ENCODE measurements at regions not wholly inside any gene's neighbourhood (a gene's known extent, or its start where the extent isn't known, plus 50 kb on each side); places are given as distances from the start of the nearest gene placed in this dataset.
A peak's percentile ranks its signal among the peaks of the same experiment; 100 is the strongest.

- no peaks in the 10 kb centered on the region for H3K27me3 ChIP-seq
- 97 to 99% (median 98%) methylated on average over 2 of the region's 2 CpGs for WGBS, 4 donors
- DNase-seq (no peak), ATAC-seq (no peak)
- H3K27ac ChIP-seq, result no peak overlapping the region
- intact Hi-C loops (cut with DNase I), result no loop called here
- no peak overlapping the region for H3K4me3 ChIP-seq
- peaks cover 0 to 16% (median 4%) of the 10 kb centered on the region in 12 donors for H3K4me1 ChIP-seq
- no peak for TF ChIP-seq POLR2A (IDR thresholded peaks at IDR 0.05)
- TF ChIP-seq CTCF (IDR thresholded peaks at IDR 0.05), result no peak
- H3K36me3 ChIP-seq, result no peaks in the 10 kb centered on the region
- no peaks in the 10 kb centered on the region for H3K9me3 ChIP-seq
Measured at GRCh38 chr2:19753818-19754217, 148.0 kb downstream of the TTC32 start.

DNA sequence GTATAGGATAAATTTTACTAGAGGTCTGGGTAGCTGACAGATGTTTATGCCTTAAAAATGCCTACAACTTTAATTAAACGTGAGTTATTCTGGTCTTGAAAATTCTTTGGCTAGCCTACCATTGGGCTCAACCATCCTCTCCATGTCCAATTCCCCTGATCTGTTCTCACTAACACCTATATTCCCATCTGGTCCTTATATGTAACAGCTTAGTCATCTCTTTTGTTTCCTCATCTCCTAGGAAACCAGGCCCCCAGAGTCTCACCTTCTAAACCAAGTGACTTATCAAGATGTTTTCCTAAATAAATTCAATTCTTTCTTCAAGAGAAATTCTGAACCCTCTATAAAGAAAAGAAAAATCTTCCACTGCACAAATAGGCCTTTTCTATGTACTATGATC is 148.5 kb downstream of the TTC32 start:
- no peak overlapping the region for H3K4me3 ChIP-seq
- no peaks in the 10 kb centered on the region for H3K27me3 ChIP-seq
- TF ChIP-seq POLR2A (IDR thresholded peaks at IDR 0.05), result no peak
- TF ChIP-seq CTCF (IDR thresholded peaks at IDR 0.05), result no peak
- H3K9me3 ChIP-seq, result no peaks in the 10 kb centered on the region
- DNase-seq (no peak), ATAC-seq (no peak)
- 80 to 93% (median 90%) methylated on average over 1 of the region's 1 CpG for WGBS, 4 donors
- H3K27ac ChIP-seq, result no peak overlapping the region
- H3K36me3 ChIP-seq, result no peaks in the 10 kb centered on the region
- peaks cover 0 to 18% (median 4%) of the 10 kb centered on the region in 12 donors for H3K4me1 ChIP-seq
- intact Hi-C loops (cut with DNase I), result no loop called here

GRCh38 chr2:19752500-19752899 is 149.3 kb downstream of the TTC32 start:
- ATAC-seq (peak; percentile 30 to 63 (median 46)), DNase-seq (no peak)
- Histone ChIP-seq H3K27ac (no peak overlapping the region), H3K4me1 (peaks cover 0 to 26% (median 6%) of the 10 kb centered on the region in 12 donors), H3K4me3 (no peak overlapping the region), H3K36me3 (no peaks in the 10 kb centered on the region), H3K9me3 (no peaks in the 10 kb centered on the region), H3K27me3 (no peaks in the 10 kb centered on the region)
- intact Hi-C loops (cut with DNase I), result no loop called here
- 36 to 43% (median 41%) methylated on average over 3 of the region's 3 CpGs for WGBS, 4 donors
- TF ChIP-seq POLR2A (IDR thresholded peaks at IDR 0.05) (no peak), CTCF (IDR thresholded peaks at IDR 0.05) (no peak)

DNA sequence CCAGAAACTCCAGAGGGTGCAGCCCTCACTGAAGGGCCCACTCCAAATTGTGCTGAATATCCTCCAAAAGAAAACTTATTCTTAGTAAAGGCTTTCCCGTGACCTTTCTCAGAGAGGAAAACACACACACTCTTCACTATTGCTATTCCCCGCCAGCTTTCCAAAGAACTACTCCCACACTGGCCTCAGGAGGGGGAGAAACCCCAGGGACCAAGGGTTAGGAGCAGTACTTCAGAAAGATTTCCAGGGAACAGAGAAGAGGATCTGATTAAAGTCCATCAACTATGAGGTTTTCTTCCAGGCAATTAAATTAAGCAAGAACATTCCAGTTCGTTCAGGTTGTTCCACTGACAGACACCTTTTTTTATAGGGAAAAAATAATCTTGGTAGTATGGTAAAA is 150.2 kb downstream of the TTC32 start:
- ATAC-seq (no peak), DNase-seq (no peak)
- H3K9me3 ChIP-seq, result no peaks in the 10 kb centered on the region
- WGBS, 4 donors, result 57 to 82% (median 71%) methylated on average over 3 of the region's 3 CpGs
- H3K36me3 ChIP-seq, result no peaks in the 10 kb centered on the region
- H3K27ac ChIP-seq, result no peak overlapping the region
- peaks cover 0 to 34% (median 8%) of the 10 kb centered on the region in 12 donors for H3K4me1 ChIP-seq
- TF ChIP-seq POLR2A (IDR thresholded peaks at IDR 0.05) (no peak), CTCF (IDR thresholded peaks at IDR 0.05) (no peak)
- no peaks in the 10 kb centered on the region for H3K27me3 ChIP-seq
- intact Hi-C loops (cut with DNase I), result no loop called here
- no peak overlapping the region for H3K4me3 ChIP-seq
